GM12873 (cell line): ENCODE measurements at regions not wholly inside any gene's neighbourhood (a gene's known extent, or its start where the extent isn't known, plus 50 kb on each side); places are given as distances from the start of the nearest gene placed in this dataset.

Experiments used
- CTCF ChIP-seq: IDR thresholded peaks from 2 replicates; pipeline ENCODE4 v1.5.1; 2012; ENCODE audit warnings: low read depth, mild to moderate bottlenecking, moderate library complexity, low read length, control low read depth; ENCODE audit not compliant: insufficient read depth; ENCODE audit errors: missing control alignments

- no peak for TF ChIP-seq CTCF
Measured at GRCh38 chr5:96565582-96566265, 96.5 kb upstream of the CAST start.

GRCh38 chr5:96566833-96567587 lies 95.2 kb upstream of the CAST start:
- TF ChIP-seq CTCF, result no peak

- TF ChIP-seq CTCF, result no peak
Measured at GRCh38 chr5:96569332-96569731, 92.8 kb upstream of the CAST start.

GRCh38 chr5:96569770-96570169 lies 92.4 kb upstream of the CAST start:
- no peak for TF ChIP-seq CTCF

- no peak for TF ChIP-seq CTCF
Measured at GRCh38 chr5:96572864-96573512, 89.2 kb upstream of the CAST start.

GRCh38 chr5:96573513-96573894 lies 88.7 kb upstream of the CAST start:
- no peak for TF ChIP-seq CTCF

GRCh38 chr5:96576876-96577275 lies 85.3 kb upstream of the CAST start:
- no peak for TF ChIP-seq CTCF
